ENCODE measurements at regions not wholly inside any gene's neighbourhood (a gene's known extent, or its start where the extent isn't known, plus 50 kb on each side); places are given as distances from the start of the nearest gene placed in this dataset.

- TF ChIP-seq CTCF (IDR thresholded peaks at IDR 0.05; ENCODE audit: low read depth, low read length, poor library complexity, severe bottlenecking) (no peak), EZH2phosphoT487 (IDR thresholded peaks at IDR 0.05; ENCODE audit: borderline replicate concordance, low read length) (no peak)
Measured at GRCh38 chr11:59028105-59028504, 58.0 kb upstream of the GLYATL1B start.

All from DOHH2 (cell line).